ENCODE measurements at regions not wholly inside any gene's neighbourhood (a gene's known extent, or its start where the extent isn't known, plus 50 kb on each side); places are given as distances from the start of the nearest gene placed in this dataset.

DNA sequence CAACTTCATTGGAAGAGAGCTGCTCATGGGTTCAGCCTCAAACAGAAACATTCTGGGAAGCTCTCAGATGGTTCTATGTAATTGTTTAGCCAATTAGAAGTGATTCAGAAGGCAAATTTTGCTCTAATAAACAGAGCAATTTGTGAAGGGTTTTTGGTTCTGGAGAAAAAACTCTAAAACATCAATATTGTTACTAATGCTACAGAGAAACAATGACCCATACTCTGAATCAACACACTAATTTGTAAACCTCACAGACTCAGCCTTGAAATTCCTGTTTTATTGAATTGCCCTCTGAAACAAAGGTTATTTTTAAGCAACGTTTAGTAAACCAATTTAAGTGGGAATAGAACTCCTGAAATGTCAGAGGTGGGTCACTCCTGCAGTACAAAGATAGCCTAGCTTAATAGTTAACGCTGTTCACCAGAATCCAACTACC, 171.6 kb upstream of the SVIL start (continued):
- TF ChIP-seq CBX5 (IDR thresholded peaks at IDR 0.05; ENCODE audit: borderline replicate concordance, low read depth) (no peak), SP2 (IDR thresholded peaks at IDR 0.05; ENCODE audit: extremely low read depth, low read depth, low read length, poor library complexity, severe bottlenecking) (no peak), FOS (IDR thresholded peaks at IDR 0.05; ENCODE audit: extremely low read depth, insufficient read length) (no peak), ZNF551 (CRISPR knock-in tag; IDR thresholded peaks at IDR 0.05) (no peak), ETS1 (conservative IDR thresholded peaks at IDR 0.05; ENCODE audit: control insufficient read depth, low read depth, low read length) (no peak), FOXK2 (conservative IDR thresholded peaks at IDR 0.05 in 1 of 2, IDR thresholded peaks at IDR 0.05 in 1 of 2; ENCODE audit: low read depth in 2 of 2) (no peak), FOSL1 (tag; conservative IDR thresholded peaks at IDR 0.05) (no peak), KAT7 (CRISPR knock-in tag; IDR thresholded peaks at IDR 0.05; ENCODE audit: borderline replicate concordance) (no peak), ZNF79 (CRISPR knock-in tag; IDR thresholded peaks at IDR 0.05; ENCODE audit: low read depth) (no peak), NCOA1 (IDR thresholded peaks at IDR 0.05; ENCODE audit: low read depth) (no peak)
- TF ChIP-seq, protein P1, sequence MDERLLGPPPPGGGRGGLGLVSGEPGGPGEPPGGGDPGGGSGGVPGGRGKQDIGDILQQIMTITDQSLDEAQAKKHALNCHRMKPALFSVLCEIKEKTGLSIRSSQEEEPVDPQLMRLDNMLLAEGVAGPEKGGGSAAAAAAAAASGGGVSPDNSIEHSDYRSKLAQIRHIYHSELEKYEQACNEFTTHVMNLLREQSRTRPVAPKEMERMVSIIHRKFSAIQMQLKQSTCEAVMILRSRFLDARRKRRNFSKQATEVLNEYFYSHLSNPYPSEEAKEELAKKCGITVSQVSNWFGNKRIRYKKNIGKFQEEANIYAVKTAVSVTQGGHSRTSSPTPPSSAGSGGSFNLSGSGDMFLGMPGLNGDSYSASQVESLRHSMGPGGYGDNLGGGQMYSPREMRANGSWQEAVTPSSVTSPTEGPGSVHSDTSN (CRISPR knock-in tag; IDR thresholded peaks at IDR 0.05; ENCODE audit: low read depth), result no peak
- TF ChIP-seq, protein P1 (tag; conservative IDR thresholded peaks at IDR 0.05; ENCODE audit: low read depth), result no peak
- TF ChIP-seq, protein P2, sequence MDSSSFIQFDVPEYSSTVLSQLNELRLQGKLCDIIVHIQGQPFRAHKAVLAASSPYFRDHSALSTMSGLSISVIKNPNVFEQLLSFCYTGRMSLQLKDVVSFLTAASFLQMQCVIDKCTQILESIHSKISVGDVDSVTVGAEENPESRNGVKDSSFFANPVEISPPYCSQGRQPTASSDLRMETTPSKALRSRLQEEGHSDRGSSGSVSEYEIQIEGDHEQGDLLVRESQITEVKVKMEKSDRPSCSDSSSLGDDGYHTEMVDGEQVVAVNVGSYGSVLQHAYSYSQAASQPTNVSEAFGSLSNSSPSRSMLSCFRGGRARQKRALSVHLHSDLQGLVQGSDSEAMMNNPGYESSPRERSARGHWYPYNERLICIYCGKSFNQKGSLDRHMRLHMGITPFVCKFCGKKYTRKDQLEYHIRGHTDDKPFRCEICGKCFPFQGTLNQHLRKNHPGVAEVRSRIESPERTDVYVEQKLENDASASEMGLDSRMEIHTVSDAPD (CRISPR knock-in tag; IDR thresholded peaks at IDR 0.05), result no peak

Data from K562 (cell line).